ENCODE measurements at regions not wholly inside any gene's neighbourhood (a gene's known extent, or its start where the extent isn't known, plus 50 kb on each side); places are given as distances from the start of the nearest gene placed in this dataset.

GRCh38 chr2:120681181-120681580 lies 54.5 kb upstream of the GLI2 start:
- peaks cover 15% of the 10 kb centered on the region for H3K27me3 Mint-ChIP-seq (ENCODE audit: low read depth)

GRCh38 chr2:120681696-120682288 lies 53.9 kb upstream of the GLI2 start:
- peaks cover 22% of the 10 kb centered on the region for H3K4me1 Mint-ChIP-seq (ENCODE audit: low read depth)
- DNase-seq (ENCODE audit: low spot score): no peak
- peaks cover 9% of the 10 kb centered on the region for H3K27me3 Mint-ChIP-seq (ENCODE audit: low read depth)
- no peaks in the 10 kb centered on the region for H3K9me3 Mint-ChIP-seq (ENCODE audit: low read depth)
- TF ChIP-seq CTCF (IDR thresholded peaks at IDR 0.05): no peak
- no peaks in the 10 kb centered on the region for H3K36me3 Mint-ChIP-seq (ENCODE audit: low read depth)
- H3K4me3 Mint-ChIP-seq (ENCODE audit: unreplicated experiment): no peak overlapping the region
- H3K27ac Mint-ChIP-seq (ENCODE audit: unreplicated experiment): no peak overlapping the region

More at GRCh38 chr2:120681181-120681580, 54.5 kb upstream of the GLI2 start:
- H3K4me3 Mint-ChIP-seq (ENCODE audit: unreplicated experiment): no peak overlapping the region
- H3K4me1 Mint-ChIP-seq (ENCODE audit: low read depth): peaks cover 22% of the 10 kb centered on the region
- DNase-seq (ENCODE audit: low spot score): no peak
- H3K27ac Mint-ChIP-seq (ENCODE audit: unreplicated experiment): no peak overlapping the region
- no peaks in the 10 kb centered on the region for H3K36me3 Mint-ChIP-seq (ENCODE audit: low read depth)
- no peaks in the 10 kb centered on the region for H3K9me3 Mint-ChIP-seq (ENCODE audit: low read depth)
- no peak for TF ChIP-seq CTCF (IDR thresholded peaks at IDR 0.05)

- Mint-ChIP-seq H3K36me3 (ENCODE audit: low read depth) (no peaks in the 10 kb centered on the region), H3K27ac (ENCODE audit: unreplicated experiment) (no peak overlapping the region), H3K4me1 (ENCODE audit: low read depth) (peaks cover 20% of the 10 kb centered on the region), H3K27me3 (ENCODE audit: low read depth) (peaks cover 7% of the 10 kb centered on the region), H3K4me3 (ENCODE audit: unreplicated experiment) (no peak overlapping the region), H3K9me3 (ENCODE audit: low read depth) (no peaks in the 10 kb centered on the region)
- no peak for TF ChIP-seq CTCF (IDR thresholded peaks at IDR 0.05)
- no peak for DNase-seq (ENCODE audit: low spot score)
Observed at GRCh38 chr2:120682654-120683053, 53.0 kb upstream of the GLI2 start.

GRCh38 chr2:120683081-120683480 lies 52.6 kb upstream of the GLI2 start:
- peaks cover under 1% of the 10 kb centered on the region for H3K9me3 Mint-ChIP-seq (ENCODE audit: low read depth)
- H3K27ac Mint-ChIP-seq (ENCODE audit: unreplicated experiment): no peak overlapping the region
- peaks cover 15% of the 10 kb centered on the region for H3K4me1 Mint-ChIP-seq (ENCODE audit: low read depth)
- DNase-seq (ENCODE audit: low spot score): no peak
- H3K4me3 Mint-ChIP-seq (ENCODE audit: unreplicated experiment): no peak overlapping the region
- no peaks in the 10 kb centered on the region for H3K36me3 Mint-ChIP-seq (ENCODE audit: low read depth)
- H3K27me3 Mint-ChIP-seq (ENCODE audit: low read depth): peaks cover 8% of the 10 kb centered on the region
- TF ChIP-seq CTCF (IDR thresholded peaks at IDR 0.05): no peak

GRCh38 chr2:120683701-120684100 lies 52.0 kb upstream of the GLI2 start:
- no peaks in the 10 kb centered on the region for H3K36me3 Mint-ChIP-seq (ENCODE audit: low read depth)
- no peak for TF ChIP-seq CTCF (IDR thresholded peaks at IDR 0.05)
- DNase-seq (ENCODE audit: low spot score): no peak
- H3K4me1 Mint-ChIP-seq (ENCODE audit: low read depth): peaks cover 11% of the 10 kb centered on the region
- H3K27ac Mint-ChIP-seq (ENCODE audit: unreplicated experiment): no peak overlapping the region
- H3K27me3 Mint-ChIP-seq (ENCODE audit: low read depth): peaks cover 9% of the 10 kb centered on the region
- peaks cover 2% of the 10 kb centered on the region for H3K9me3 Mint-ChIP-seq (ENCODE audit: low read depth)
- H3K4me3 Mint-ChIP-seq (ENCODE audit: unreplicated experiment): no peak overlapping the region
